ENCODE measurements at regions not wholly inside any gene's neighbourhood (a gene's known extent, or its start where the extent isn't known, plus 50 kb on each side); places are given as distances from the start of the nearest gene placed in this dataset.

GRCh38 chr1:232518349-232518748 lies 111.6 kb downstream of the SIPA1L2 start:
- DNase-seq: no peak

- DNase-seq: no peak
These were observed 112.7 kb downstream of the SIPA1L2 start for GRCh38 chr1:232517204-232517603.

- DNase-seq: no peak
These were observed 114.2 kb downstream of the SIPA1L2 start for GRCh38 chr1:232515706-232516105.

GRCh38 chr1:232512712-232513111 lies 117.2 kb downstream of the SIPA1L2 start:
- DNase-seq: no peak

GRCh38 chr1:232511172-232511571 lies 118.8 kb downstream of the SIPA1L2 start:
- DNase-seq: no peak

- no peak for DNase-seq
These were observed 119.4 kb downstream of the SIPA1L2 start for GRCh38 chr1:232510367-232511110.

GRCh38 chr1:232509570-232509969 lies 120.4 kb downstream of the SIPA1L2 start:
- no peak for DNase-seq

GRCh38 chr1:232508130-232508701 lies 121.7 kb downstream of the SIPA1L2 start:
- no peak for DNase-seq

GRCh38 chr1:232507571-232507970 lies 122.4 kb downstream of the SIPA1L2 start:
- no peak for DNase-seq

- DNase-seq: no peak
These were observed 124.0 kb downstream of the SIPA1L2 start for GRCh38 chr1:232505884-232506283.

- no peak for DNase-seq
These were observed 125.3 kb downstream of the SIPA1L2 start for GRCh38 chr1:232504651-232505050.

GRCh38 chr1:232503497-232503896 lies 126.4 kb downstream of the SIPA1L2 start:
- DNase-seq: no peak

GRCh38 chr1:232501854-232502253 lies 128.1 kb downstream of the SIPA1L2 start:
- no peak for DNase-seq

GRCh38 chr1:232499188-232499587 lies 130.7 kb downstream of the SIPA1L2 start:
- no peak for DNase-seq

GRCh38 chr1:232493869-232494268 lies 136.1 kb downstream of the SIPA1L2 start:
- no peak for DNase-seq

GRCh38 chr1:232489256-232489655 lies 140.7 kb downstream of the SIPA1L2 start:
- DNase-seq: no peak

GRCh38 chr1:232487236-232487635 lies 142.7 kb downstream of the SIPA1L2 start:
- no peak for DNase-seq

- DNase-seq: peak; percentile 20
These were observed 143.3 kb downstream of the SIPA1L2 start for GRCh38 chr1:232486454-232487207.

GRCh38 chr1:232486006-232486405 lies 143.9 kb downstream of the SIPA1L2 start:
- DNase-seq: no peak

GRCh38 chr1:232484856-232485255 lies 145.1 kb downstream of the SIPA1L2 start:
- peak; percentile 51 for DNase-seq

- no peak for DNase-seq
These were observed 146.1 kb downstream of the SIPA1L2 start for GRCh38 chr1:232483826-232484225.

- DNase-seq: peak; percentile 16
These were observed 148.8 kb downstream of the SIPA1L2 start for GRCh38 chr1:232481091-232481490.

- peak; percentile 88 for DNase-seq
These were observed 152.2 kb downstream of the SIPA1L2 start for GRCh38 chr1:232477728-232478127.

GRCh38 chr1:232476538-232476950 lies 153.4 kb downstream of the SIPA1L2 start:
- peak; percentile 41 for DNase-seq

Data from fibroblast of skin of abdomen (primary cell).